Effector memory CD4-positive, alpha-beta T cell (primary cell): ENCODE measurements at regions not wholly inside any gene's neighbourhood (a gene's known extent, or its start where the extent isn't known, plus 50 kb on each side); places are given as distances from the start of the nearest gene placed in this dataset.

ENCODE experiments used
- DNase-seq, 3 donors: peaks; one replicate each; pipeline ENCODE4 v3.0.0-alpha.2; 2020
- H3K27ac ChIP-seq: 2 replicates; pipeline ENCODE4 v1.7.0; 2013; ENCODE audit warnings: mild to moderate bottlenecking, low read length, moderate library complexity; ENCODE audit not compliant: insufficient read depth, poor library complexity, severe bottlenecking
- H3K27me3 ChIP-seq: replicated peaks from 2 replicates; pipeline ENCODE4 v1.7.0; 2013; ENCODE audit warnings: mild to moderate bottlenecking, low read length; ENCODE audit not compliant: insufficient read depth, control insufficient read depth, poor library complexity, severe bottlenecking
- H3K36me3 ChIP-seq: 2 replicates; pipeline ENCODE4 v1.7.0; 2013; ENCODE audit warnings: mild to moderate bottlenecking, low read length, moderate library complexity; ENCODE audit not compliant: control insufficient read depth, insufficient read depth
- H3K4me1 ChIP-seq: 2 replicates; pipeline ENCODE4 v1.7.0; 2013; ENCODE audit warnings: low read length, mild to moderate bottlenecking; ENCODE audit not compliant: control insufficient read depth, insufficient read depth, poor library complexity, severe bottlenecking
- H3K4me3 ChIP-seq: 2 replicates; pipeline ENCODE4 v1.7.0; 2013; ENCODE audit warnings: low read length, low read depth, mild to moderate bottlenecking; ENCODE audit not compliant: insufficient read depth, poor library complexity, severe bottlenecking
- H3K9me3 ChIP-seq: 2 replicates; pipeline ENCODE4 v1.7.0; 2013; ENCODE audit warnings: mild to moderate bottlenecking, low read length, moderate library complexity; ENCODE audit not compliant: control insufficient read depth

DNA sequence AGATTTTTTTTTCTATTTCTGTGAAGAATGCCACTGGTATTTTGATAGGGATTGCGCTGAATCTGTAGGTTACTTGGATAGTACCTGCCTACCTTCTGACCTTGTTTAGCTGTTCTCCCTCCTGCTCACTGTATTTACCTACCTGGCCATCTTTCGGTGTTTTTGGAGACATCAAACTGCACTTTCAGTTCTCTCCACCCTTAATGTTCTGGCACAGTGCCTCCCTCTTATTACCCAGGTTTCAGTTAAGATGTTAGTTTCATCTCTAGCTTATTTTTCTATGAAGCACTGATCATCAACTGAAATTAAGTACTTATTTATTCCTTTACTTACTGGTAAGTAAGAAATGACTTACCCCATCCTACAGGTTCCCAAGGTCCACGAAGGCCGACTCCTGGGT, 74.4 kb upstream of the KLHL25 start:
- no peak for DNase-seq
- Histone ChIP-seq H3K27ac (no peak overlapping the region), H3K27me3 (no peaks in the 10 kb centered on the region)

GRCh38 chr15:85870216-85871014, 75.7 kb upstream of the KLHL25 start:
- H3K27ac ChIP-seq: no peak overlapping the region
- H3K4me1 ChIP-seq: no peaks in the 10 kb centered on the region
- H3K9me3 ChIP-seq: no peaks in the 10 kb centered on the region
- no peaks in the 10 kb centered on the region for H3K36me3 ChIP-seq
- no peaks in the 10 kb centered on the region for H3K27me3 ChIP-seq
- H3K4me3 ChIP-seq: no peak overlapping the region
- DNase-seq: no peak

More for the DNA sequence above, 74.4 kb upstream of the KLHL25 start:
- Histone ChIP-seq H3K36me3 (no peaks in the 10 kb centered on the region), H3K4me1 (no peaks in the 10 kb centered on the region), H3K9me3 (no peaks in the 10 kb centered on the region), H3K4me3 (no peak overlapping the region)

DNA sequence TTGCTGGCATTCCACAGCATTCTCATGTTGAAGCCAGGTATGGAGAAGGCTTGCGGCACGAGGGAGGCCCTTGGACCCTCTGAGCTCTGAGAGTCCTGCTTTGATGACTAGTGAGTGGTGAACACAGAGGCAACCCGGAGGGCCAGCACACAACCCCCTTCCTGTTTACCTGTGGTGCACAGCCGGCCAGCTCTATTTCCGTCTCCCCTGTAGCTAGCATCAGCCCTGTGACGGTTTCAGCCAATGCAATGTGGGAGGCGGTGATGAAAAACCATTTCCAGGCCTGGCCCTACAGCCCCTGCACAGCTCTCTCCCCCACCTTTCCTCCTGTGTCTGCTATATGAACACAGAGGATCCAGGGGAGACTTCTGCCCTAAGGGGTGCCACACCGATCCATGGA, 76.8 kb upstream of the KLHL25 start:
- H3K27ac ChIP-seq: no peak overlapping the region
- DNase-seq: no peak
- H3K9me3 ChIP-seq: no peaks in the 10 kb centered on the region
- no peaks in the 10 kb centered on the region for H3K4me1 ChIP-seq
- H3K4me3 ChIP-seq: no peak overlapping the region
- H3K36me3 ChIP-seq: no peaks in the 10 kb centered on the region
- H3K27me3 ChIP-seq: no peaks in the 10 kb centered on the region

GRCh38 chr15:85872125-85872524, 77.4 kb upstream of the KLHL25 start:
- Histone ChIP-seq H3K27ac (no peak overlapping the region), H3K4me3 (no peak overlapping the region), H3K36me3 (no peaks in the 10 kb centered on the region), H3K9me3 (no peaks in the 10 kb centered on the region), H3K27me3 (no peaks in the 10 kb centered on the region), H3K4me1 (no peaks in the 10 kb centered on the region)
- no peak for DNase-seq

DNA sequence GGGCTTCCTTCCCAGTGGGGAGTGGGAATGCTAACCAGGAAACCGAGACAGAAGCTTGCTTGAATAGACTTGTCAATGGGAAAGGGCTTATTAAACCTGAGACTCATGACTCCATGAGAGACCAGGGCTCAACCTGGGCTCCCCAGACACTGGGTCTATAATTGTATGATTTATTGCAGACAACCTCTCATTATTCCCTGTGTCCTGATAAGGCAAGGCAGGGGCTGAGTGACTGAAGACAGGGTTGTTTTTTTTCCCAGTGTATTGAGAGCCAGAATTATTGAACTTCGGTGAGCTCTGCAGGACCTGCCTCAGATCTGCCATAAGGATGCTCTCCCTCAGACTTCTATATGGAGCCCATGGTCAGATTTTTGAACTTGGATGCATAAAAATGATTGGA, 79.5 kb upstream of the KLHL25 start:
- Histone ChIP-seq H3K27ac (no peak overlapping the region), H3K27me3 (no peaks in the 10 kb centered on the region), H3K36me3 (no peaks in the 10 kb centered on the region), H3K9me3 (no peaks in the 10 kb centered on the region), H3K4me3 (no peak overlapping the region), H3K4me1 (no peaks in the 10 kb centered on the region)
- DNase-seq: no peak

DNA sequence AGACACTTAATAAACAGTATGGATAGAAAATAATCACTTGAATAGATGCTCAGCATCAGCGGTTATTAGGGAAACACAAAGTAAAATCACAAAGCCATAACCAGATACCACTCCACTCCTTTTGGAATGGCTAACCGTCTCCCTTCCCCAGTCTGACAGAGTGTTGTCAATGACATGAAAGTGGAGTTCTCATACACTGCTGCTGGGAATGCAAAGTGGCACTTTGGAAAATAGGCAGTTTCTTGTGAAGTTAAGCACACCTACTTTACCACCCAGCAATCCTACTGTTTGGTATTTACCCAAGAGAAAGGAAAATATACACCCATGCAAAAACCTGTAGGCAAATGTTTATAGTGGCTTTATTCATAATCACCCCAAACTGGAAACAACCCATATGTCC, 81.0 kb upstream of the KLHL25 start:
- Histone ChIP-seq H3K4me1 (no peaks in the 10 kb centered on the region), H3K36me3 (no peaks in the 10 kb centered on the region), H3K27me3 (no peaks in the 10 kb centered on the region), H3K9me3 (no peaks in the 10 kb centered on the region), H3K27ac (no peak overlapping the region), H3K4me3 (no peak overlapping the region)
- DNase-seq: no peak

- no peak overlapping the region for H3K27ac ChIP-seq
- no peaks in the 10 kb centered on the region for H3K9me3 ChIP-seq
- no peaks in the 10 kb centered on the region for H3K27me3 ChIP-seq
- DNase-seq: no peak
- no peaks in the 10 kb centered on the region for H3K4me1 ChIP-seq
- no peaks in the 10 kb centered on the region for H3K36me3 ChIP-seq
- H3K4me3 ChIP-seq: no peak overlapping the region
Measured at GRCh38 chr15:85878828-85879225, 84.1 kb upstream of the KLHL25 start.

DNA sequence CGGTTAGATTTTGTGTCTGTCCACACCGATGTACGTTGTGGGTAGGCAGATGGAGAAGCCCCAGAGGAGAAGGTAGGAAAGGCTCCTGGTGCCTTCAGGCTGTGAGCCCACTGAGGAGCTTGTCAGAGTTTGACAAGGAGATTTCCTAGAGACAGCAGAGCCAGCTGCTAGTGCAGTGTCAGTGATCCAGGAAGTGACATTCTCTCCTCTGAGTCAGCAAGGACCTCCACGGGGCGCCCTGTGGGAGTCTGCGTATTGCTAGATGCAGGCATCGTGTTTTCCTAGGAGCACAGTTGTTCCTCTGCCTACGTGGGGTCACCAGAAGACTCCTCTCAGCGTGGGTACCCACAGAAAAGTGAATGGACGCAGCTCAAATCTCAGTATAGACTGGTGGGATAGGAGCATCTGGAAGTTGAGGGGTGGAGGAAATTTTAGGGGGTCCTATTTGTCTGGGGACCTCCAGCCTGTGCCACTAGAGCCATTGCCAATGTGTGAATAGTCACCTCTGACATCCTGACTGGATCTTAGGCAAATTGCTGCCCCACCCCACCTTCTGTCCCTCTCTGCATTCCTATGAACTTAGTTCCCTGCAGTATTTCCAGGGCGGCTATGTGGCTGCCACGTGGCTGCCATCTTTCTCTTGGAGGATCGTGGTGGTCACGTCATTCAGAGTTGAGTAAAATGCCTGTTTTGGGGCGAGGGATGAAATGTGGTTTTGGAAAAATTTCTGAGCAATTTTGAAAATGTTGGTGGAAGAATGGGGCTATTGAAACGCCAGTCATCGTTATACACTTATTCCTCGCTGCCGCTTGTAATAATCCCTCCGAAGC, 84.8 kb upstream of the KLHL25 start:
- H3K27ac ChIP-seq: no peak overlapping the region
- H3K9me3 ChIP-seq: no peaks in the 10 kb centered on the region
- no peak for DNase-seq
- H3K4me1 ChIP-seq: no peaks in the 10 kb centered on the region
- no peaks in the 10 kb centered on the region for H3K27me3 ChIP-seq
- no peaks in the 10 kb centered on the region for H3K36me3 ChIP-seq
- no peak overlapping the region for H3K4me3 ChIP-seq

GRCh38 chr15:85880501-85881190, 85.9 kb upstream of the KLHL25 start:
- H3K36me3 ChIP-seq: no peaks in the 10 kb centered on the region
- H3K27ac ChIP-seq: no peak overlapping the region
- no peaks in the 10 kb centered on the region for H3K4me1 ChIP-seq
- DNase-seq: no peak
- no peaks in the 10 kb centered on the region for H3K27me3 ChIP-seq
- H3K4me3 ChIP-seq: no peak overlapping the region
- no peaks in the 10 kb centered on the region for H3K9me3 ChIP-seq
